ENCODE measurements at regions not wholly inside any gene's neighbourhood (a gene's known extent, or its start where the extent isn't known, plus 50 kb on each side); places are given as distances from the start of the nearest gene placed in this dataset.

DNA sequence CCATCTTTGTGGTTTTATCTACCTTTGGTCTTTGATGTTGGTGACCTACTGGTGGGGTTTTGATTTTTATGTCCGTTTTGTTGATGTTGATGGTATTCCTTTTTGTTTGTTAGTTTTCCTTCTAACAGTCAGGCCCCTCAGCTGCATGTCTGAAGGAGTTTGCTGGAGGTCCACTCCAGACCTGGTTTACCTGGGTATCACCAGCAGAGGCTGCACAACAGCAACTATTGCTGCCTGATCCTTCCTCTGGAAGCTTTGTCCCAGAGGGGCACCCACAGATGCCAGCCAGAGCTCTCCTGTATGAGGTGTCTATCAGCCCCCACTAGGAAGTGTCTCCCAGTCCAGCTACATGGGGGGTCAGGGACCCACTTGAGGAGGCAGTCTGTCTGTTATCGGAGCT lies 199.3 kb upstream of the WDFY3 start:
- TF ChIP-seq, protein P1, sequence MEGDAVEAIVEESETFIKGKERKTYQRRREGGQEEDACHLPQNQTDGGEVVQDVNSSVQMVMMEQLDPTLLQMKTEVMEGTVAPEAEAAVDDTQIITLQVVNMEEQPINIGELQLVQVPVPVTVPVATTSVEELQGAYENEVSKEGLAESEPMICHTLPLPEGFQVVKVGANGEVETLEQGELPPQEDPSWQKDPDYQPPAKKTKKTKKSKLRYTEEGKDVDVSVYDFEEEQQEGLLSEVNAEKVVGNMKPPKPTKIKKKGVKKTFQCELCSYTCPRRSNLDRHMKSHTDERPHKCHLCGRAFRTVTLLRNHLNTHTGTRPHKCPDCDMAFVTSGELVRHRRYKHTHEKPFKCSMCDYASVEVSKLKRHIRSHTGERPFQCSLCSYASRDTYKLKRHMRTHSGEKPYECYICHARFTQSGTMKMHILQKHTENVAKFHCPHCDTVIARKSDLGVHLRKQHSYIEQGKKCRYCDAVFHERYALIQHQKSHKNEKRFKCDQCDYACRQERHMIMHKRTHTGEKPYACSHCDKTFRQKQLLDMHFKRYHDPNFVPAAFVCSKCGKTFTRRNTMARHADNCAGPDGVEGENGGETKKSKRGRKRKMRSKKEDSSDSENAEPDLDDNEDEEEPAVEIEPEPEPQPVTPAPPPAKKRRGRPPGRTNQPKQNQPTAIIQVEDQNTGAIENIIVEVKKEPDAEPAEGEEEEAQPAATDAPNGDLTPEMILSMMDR (IDR thresholded peaks at IDR 0.05): no peak
- TF ChIP-seq POLR2A (IDR thresholded peaks at IDR 0.05): no peak
